ENCODE measurements at regions not wholly inside any gene's neighbourhood (a gene's known extent, or its start where the extent isn't known, plus 50 kb on each side); places are given as distances from the start of the nearest gene placed in this dataset.
"Not testable (repeated sequence)": the region's sequence is repeated elsewhere in the genome, so short reads cannot be mapped to it uniquely, and the experiment has no call there.

DNA sequence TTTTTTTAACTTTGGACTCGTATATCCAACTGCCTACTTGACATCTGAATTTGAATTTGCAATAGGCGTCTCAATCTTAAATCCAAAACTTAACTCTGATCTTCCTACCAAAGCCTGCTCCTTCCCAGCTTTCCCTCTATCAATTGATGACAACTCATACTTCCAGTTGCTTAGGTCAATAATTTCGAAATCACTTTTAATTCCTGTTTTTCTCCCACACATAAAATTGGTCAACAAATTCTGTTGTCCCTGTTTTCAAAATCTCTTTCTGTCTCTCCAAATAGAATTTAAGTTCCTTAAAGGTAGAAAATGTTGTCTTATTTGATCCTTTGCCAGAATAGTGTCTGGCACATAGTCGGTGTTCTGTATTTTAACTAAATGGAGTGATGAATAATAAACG lies 332.4 kb downstream of the SATB1 start:
- H3K4me3 ChIP-seq (ENCODE audit: low read depth, low read length) = no peak overlapping the region
- TF ChIP-seq, protein P1, sequence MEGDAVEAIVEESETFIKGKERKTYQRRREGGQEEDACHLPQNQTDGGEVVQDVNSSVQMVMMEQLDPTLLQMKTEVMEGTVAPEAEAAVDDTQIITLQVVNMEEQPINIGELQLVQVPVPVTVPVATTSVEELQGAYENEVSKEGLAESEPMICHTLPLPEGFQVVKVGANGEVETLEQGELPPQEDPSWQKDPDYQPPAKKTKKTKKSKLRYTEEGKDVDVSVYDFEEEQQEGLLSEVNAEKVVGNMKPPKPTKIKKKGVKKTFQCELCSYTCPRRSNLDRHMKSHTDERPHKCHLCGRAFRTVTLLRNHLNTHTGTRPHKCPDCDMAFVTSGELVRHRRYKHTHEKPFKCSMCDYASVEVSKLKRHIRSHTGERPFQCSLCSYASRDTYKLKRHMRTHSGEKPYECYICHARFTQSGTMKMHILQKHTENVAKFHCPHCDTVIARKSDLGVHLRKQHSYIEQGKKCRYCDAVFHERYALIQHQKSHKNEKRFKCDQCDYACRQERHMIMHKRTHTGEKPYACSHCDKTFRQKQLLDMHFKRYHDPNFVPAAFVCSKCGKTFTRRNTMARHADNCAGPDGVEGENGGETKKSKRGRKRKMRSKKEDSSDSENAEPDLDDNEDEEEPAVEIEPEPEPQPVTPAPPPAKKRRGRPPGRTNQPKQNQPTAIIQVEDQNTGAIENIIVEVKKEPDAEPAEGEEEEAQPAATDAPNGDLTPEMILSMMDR (IDR thresholded peaks at IDR 0.05; ENCODE audit: low read depth, low read length) = no peak
- TF ChIP-seq MYC (IDR thresholded peaks at IDR 0.05; ENCODE audit: low read depth, low read length) = no peak
- TF ChIP-seq MAX (IDR thresholded peaks at IDR 0.05; ENCODE audit: low read depth, low read length) = no peak
- no peak for TF ChIP-seq POLR2A (IDR thresholded peaks at IDR 0.05; ENCODE audit: extremely low read depth, insufficient read length)
- DNase-seq (ENCODE audit: low read depth) = no peak

- H3K4me3 ChIP-seq (ENCODE audit: low read depth, low read length) = no peak overlapping the region
- no peak for TF ChIP-seq MYC (IDR thresholded peaks at IDR 0.05; ENCODE audit: low read depth, low read length)
- TF ChIP-seq, protein P1 (IDR thresholded peaks at IDR 0.05; ENCODE audit: low read depth, low read length) = no peak
- no peak for TF ChIP-seq POLR2A (IDR thresholded peaks at IDR 0.05; ENCODE audit: extremely low read depth, insufficient read length)
- TF ChIP-seq MAX (IDR thresholded peaks at IDR 0.05; ENCODE audit: low read depth, low read length) = no peak
Measured at GRCh38 chr3:18090377-18090776, 334.8 kb downstream of the SATB1 start.

DNA sequence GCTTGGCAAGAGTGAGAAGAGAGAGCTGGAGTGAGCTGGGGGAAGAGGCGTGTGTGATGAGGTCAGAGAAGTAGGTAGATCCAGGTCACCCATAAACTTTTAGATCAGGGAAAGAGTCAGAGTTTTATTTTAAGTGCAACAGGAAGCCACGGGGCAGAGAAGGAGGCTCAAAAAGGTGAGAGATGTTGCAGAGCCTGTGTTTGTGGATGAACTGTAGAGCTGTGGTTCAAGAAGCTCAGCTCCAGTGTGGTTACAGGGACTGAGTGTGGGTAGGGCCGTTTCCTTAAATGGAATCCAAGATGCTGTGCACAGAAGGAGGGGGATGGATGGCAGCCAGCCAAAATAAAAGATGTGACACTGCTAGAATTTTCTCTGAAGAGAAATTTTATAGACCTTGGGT lies 337.2 kb downstream of the SATB1 start:
- no peak for DNase-seq (ENCODE audit: low read depth)
- no peak overlapping the region for H3K4me3 ChIP-seq (ENCODE audit: low read depth, low read length)
- TF ChIP-seq, protein P1 (IDR thresholded peaks at IDR 0.05; ENCODE audit: low read depth, low read length) = no peak

More at GRCh38 chr3:18090377-18090776, 334.8 kb downstream of the SATB1 start:
- no peak for DNase-seq (ENCODE audit: low read depth)

DNA sequence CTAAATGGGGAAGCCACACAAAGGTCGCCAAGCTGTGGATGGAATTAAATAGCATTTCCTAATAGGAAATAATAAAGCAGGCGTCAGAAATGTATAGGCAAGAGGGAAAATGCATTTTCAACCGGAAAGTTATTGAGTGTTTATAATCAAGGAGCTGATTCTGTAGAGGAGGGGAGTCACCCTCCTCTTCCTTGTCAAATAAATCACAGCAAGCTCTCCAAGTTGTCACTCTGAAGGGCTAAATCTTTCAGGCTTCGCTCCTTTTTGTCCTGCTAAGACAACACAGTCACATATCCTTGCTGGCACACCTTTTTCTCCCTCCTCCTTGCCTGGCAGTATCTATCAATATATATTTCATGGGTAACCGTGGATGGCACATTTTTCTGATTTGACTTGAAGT lies 338.4 kb downstream of the SATB1 start:
- no peak for TF ChIP-seq MYC (IDR thresholded peaks at IDR 0.05; ENCODE audit: low read depth, low read length)
- no peak for TF ChIP-seq POLR2A (IDR thresholded peaks at IDR 0.05; ENCODE audit: extremely low read depth, insufficient read length)
- TF ChIP-seq, protein P1 (IDR thresholded peaks at IDR 0.05; ENCODE audit: low read depth, low read length) = no peak
- no peak for TF ChIP-seq MAX (IDR thresholded peaks at IDR 0.05; ENCODE audit: low read depth, low read length)

GRCh38 chr3:18086078-18086477 lies 339.1 kb downstream of the SATB1 start:
- DNase-seq (ENCODE audit: low read depth) = no peak
- no peak overlapping the region for H3K4me3 ChIP-seq (ENCODE audit: low read depth, low read length)
- no peak for TF ChIP-seq POLR2A (IDR thresholded peaks at IDR 0.05; ENCODE audit: extremely low read depth, insufficient read length)
- TF ChIP-seq MYC (IDR thresholded peaks at IDR 0.05; ENCODE audit: low read depth, low read length) = no peak
- TF ChIP-seq, protein P1 (IDR thresholded peaks at IDR 0.05; ENCODE audit: low read depth, low read length) = no peak
- TF ChIP-seq MAX (IDR thresholded peaks at IDR 0.05; ENCODE audit: low read depth, low read length) = no peak

More for the DNA sequence above, 338.4 kb downstream of the SATB1 start:
- no peak overlapping the region for H3K4me3 ChIP-seq (ENCODE audit: low read depth, low read length)
- DNase-seq (ENCODE audit: low read depth) = no peak

GRCh38 chr3:18085429-18085828 lies 339.7 kb downstream of the SATB1 start:
- no peak overlapping the region for H3K4me3 ChIP-seq (ENCODE audit: low read depth, low read length)
- TF ChIP-seq, protein P1 (IDR thresholded peaks at IDR 0.05; ENCODE audit: low read depth, low read length) = no peak
- no peak for TF ChIP-seq MAX (IDR thresholded peaks at IDR 0.05; ENCODE audit: low read depth, low read length)
- no peak for TF ChIP-seq POLR2A (IDR thresholded peaks at IDR 0.05; ENCODE audit: extremely low read depth, insufficient read length)

DNA sequence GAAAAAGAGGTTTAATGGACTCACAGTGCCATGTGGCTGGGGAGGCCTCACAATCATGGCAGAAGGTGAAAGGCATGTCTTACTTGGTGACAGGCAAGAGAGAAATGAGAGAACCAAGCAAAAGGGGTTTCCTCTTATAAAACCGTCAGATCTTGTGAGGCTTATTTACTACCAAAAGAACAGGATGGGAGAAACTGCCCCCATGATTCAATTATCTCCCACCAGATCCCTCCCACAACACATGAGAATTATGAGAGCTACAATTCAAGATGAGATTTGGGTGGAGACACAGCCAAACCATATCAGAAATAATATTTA lies 340.8 kb upstream of the TBC1D5 start:
- not testable (repeated sequence) for H3K4me3 ChIP-seq (ENCODE audit: low read depth, low read length); DNase-seq (ENCODE audit: low read depth)

More at GRCh38 chr3:18085429-18085828, 339.7 kb downstream of the SATB1 start:
- DNase-seq (ENCODE audit: low read depth) = no peak

All from NB4 (cell line).